ENCODE measurements at regions not wholly inside any gene's neighbourhood (a gene's known extent, or its start where the extent isn't known, plus 50 kb on each side); places are given as distances from the start of the nearest gene placed in this dataset.

- TF ChIP-seq POLR2A (IDR thresholded peaks at IDR 0.05): no peak
- TF ChIP-seq CTCF (IDR thresholded peaks at IDR 0.05): no peak
Observed at GRCh38 chr5:71969460-71969859, 137.8 kb upstream of the MAP1B start.
